ENCODE measurements at regions not wholly inside any gene's neighbourhood (a gene's known extent, or its start where the extent isn't known, plus 50 kb on each side); places are given as distances from the start of the nearest gene placed in this dataset.

- no peak for TF ChIP-seq CTCF (IDR thresholded peaks at IDR 0.05)
- TF ChIP-seq EZH2 (IDR thresholded peaks at IDR 0.05; ENCODE audit: borderline replicate concordance, insufficient read depth, low read depth, low read length, poor library complexity, severe bottlenecking) = no peak
These were observed 435.6 kb downstream of the FAT4 start for GRCh38 chr4:125750399-125750798.

Measured in B cell (primary cell).